ENCODE measurements at regions not wholly inside any gene's neighbourhood (a gene's known extent, or its start where the extent isn't known, plus 50 kb on each side); places are given as distances from the start of the nearest gene placed in this dataset.

GRCh38 chr15:37882640-37883039, 51.8 kb upstream of the TMCO5A start:
- TF ChIP-seq POLR2A (IDR thresholded peaks at IDR 0.05) (no peak), CTCF (IDR thresholded peaks at IDR 0.05) (no peak), POLR2AphosphoS5 (IDR thresholded peaks at IDR 0.05) (no peak)

All from prostate gland (tissue), 2 donors.